ENCODE measurements at regions not wholly inside any gene's neighbourhood (a gene's known extent, or its start where the extent isn't known, plus 50 kb on each side); places are given as distances from the start of the nearest gene placed in this dataset.
A peak's percentile ranks its signal among the peaks of the same experiment; 100 is the strongest.
"Not testable (repeated sequence)": the region's sequence is repeated elsewhere in the genome, so short reads cannot be mapped to it uniquely, and the experiment has no call there.

DNA sequence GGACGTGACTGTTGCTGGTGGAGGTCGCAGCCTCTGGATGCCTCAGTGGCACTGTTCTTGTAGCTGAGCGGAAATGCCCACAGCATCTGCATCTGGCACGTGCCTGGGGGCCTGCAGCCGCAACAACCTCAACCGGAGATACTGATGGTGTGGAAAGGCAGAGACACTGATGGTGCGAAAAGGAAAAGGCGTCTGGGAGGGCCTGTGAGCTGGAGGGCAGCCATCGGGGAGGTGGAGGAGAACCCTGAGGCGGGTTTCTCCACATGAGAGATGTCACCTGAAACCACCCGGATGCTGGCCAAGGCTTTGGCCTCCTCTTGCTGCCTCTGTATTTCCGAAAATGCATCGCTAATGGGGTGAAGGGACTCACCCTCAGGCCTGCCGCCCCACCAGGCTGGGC is 284.8 kb upstream of the WSB1 start:
- no peaks in the 10 kb centered on the region for H3K27me3 Mint-ChIP-seq
- ATAC-seq, result no peak
- no peak overlapping the region for H3K4me3 Mint-ChIP-seq
- H3K9me3 Mint-ChIP-seq, result peaks cover 0 to 22% of the 10 kb centered on the region in 2 donors
- H3K4me1 Mint-ChIP-seq, result no peaks in the 10 kb centered on the region
- no peak overlapping the region for H3K27ac Mint-ChIP-seq
- no peak for DNase-seq

DNA sequence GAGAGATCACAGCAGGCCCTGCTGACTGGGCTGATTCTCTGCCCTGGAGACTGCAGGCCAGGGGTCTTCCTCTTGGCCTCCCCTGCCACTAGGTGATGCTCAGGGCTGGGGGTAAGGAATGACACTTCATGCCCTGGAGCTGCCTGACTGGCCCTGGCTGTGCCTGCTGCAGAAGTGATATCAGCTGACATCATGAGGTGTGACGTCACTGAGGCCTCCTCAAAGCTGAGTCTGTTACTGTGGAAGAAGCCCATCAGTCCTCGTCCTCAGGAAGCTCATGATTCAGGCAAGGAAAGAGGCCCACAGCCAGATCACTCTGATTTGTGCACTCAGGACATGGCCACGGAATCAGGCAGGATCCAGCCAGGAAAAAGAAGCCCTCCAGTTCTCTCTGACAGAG is 283.8 kb upstream of the WSB1 start:
- not testable (repeated sequence) for H3K4me3 Mint-ChIP-seq, ATAC-seq, H3K4me1 Mint-ChIP-seq, DNase-seq, H3K27me3 Mint-ChIP-seq, H3K27ac Mint-ChIP-seq
- H3K9me3 Mint-ChIP-seq, result peaks cover 0 to 22% of the 10 kb centered on the region in 2 donors

- not testable (repeated sequence) for H3K27ac Mint-ChIP-seq, DNase-seq, H3K4me3 Mint-ChIP-seq, H3K27me3 Mint-ChIP-seq, H3K4me1 Mint-ChIP-seq, ATAC-seq
- H3K9me3 Mint-ChIP-seq, result peaks cover 11 to 26% of the 10 kb centered on the region in 2 donors
Measured at GRCh38 chr17:27030552-27030951, 263.4 kb upstream of the WSB1 start.

DNA sequence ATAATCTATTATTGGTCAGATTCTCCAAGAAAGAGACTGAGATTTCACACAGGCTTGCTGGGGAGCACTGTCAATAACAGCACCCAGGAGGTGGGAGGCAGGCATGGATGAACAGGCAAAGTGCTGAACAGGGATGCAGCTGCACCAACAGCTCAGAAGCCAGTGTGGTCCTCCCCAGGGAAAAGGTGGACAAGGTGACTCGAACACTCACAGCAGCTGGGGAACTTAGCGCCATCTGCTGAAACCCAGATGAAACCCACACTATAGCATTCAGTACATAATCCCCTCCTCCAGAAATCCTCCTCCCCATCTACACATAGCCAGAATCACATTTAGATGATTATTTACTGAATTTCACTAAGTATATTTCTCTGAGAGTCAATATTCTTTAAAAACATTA is 255.2 kb upstream of the WSB1 start:
- Mint-ChIP-seq H3K4me3 (no peak overlapping the region), H3K9me3 (no peaks in the 10 kb centered on the region), H3K27me3 (no peaks in the 10 kb centered on the region), H3K27ac (no peak overlapping the region), H3K4me1 (no peaks in the 10 kb centered on the region)
- DNase-seq (no peak), ATAC-seq (no peak)

GRCh38 chr17:27045039-27045438 is 248.9 kb upstream of the WSB1 start:
- not testable (repeated sequence) for H3K4me1 Mint-ChIP-seq, H3K27me3 Mint-ChIP-seq, ATAC-seq, H3K9me3 Mint-ChIP-seq, H3K27ac Mint-ChIP-seq, H3K4me3 Mint-ChIP-seq, DNase-seq

DNA sequence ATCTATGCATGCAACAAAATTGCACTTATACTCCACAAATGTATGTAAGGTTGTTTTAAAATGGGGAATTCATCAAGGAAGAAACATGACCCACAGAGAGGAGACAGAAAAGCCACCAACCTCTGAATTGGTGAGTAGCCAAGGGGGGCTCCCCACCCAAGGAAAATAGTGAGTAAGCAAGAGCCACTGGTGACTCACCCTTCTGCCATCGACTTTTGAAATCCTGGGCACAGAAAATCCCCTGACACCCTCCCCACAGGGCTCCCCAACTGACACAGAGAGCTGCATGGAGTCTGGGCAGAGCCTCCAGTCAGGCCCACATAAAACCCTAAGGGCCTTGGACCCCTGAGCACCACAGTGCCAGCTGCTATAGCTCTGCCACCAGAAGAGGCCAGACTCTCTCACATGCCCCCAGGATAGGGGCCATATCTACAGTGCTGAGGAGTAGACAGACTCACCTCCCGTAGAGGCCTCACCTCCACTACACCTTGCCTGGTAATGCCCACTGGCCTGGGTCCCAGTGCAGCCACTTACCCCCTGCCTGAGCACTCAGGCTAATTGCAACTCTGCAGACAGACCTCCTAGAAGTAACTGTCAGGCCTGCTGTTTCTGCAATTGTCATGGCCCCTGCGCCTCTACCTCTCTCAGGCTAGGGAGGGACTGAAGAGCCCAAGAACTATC is 244.7 kb upstream of the WSB1 start:
- Mint-ChIP-seq H3K4me1 (no peaks in the 10 kb centered on the region), H3K27ac (no peak overlapping the region), H3K9me3 (no peaks in the 10 kb centered on the region), H3K27me3 (no peaks in the 10 kb centered on the region), H3K4me3 (no peak overlapping the region)
- DNase-seq (peak in 1 of 2 donors; percentile 20), ATAC-seq (peak; percentile 75)

DNA sequence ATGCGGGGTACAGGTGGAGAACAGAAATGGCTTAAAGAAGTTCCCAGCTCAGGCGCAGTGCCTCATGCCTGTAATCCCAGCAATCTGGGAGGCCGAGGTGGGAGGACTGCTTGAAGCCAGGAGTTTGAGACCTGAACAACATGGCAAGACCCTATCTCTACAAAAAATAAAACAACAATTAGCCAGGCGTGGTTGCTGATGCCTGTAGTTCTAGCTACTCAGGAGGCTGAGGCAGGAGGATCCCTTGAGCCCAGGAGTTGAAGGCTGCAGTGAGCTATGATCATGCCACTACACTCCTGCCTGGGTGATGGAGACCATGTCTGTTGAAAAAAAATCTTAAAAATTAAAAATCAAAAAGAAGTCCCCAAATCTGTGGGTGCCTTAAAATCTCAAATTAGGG is 228.3 kb upstream of the WSB1 start:
- H3K27ac Mint-ChIP-seq, result no peak overlapping the region
- H3K9me3 Mint-ChIP-seq, result no peaks in the 10 kb centered on the region
- peaks cover 15% of the 10 kb centered on the region for H3K27me3 Mint-ChIP-seq
- ATAC-seq (no peak), DNase-seq (no peak)
- H3K4me3 Mint-ChIP-seq, result no peak overlapping the region
- no peaks in the 10 kb centered on the region for H3K4me1 Mint-ChIP-seq

DNA sequence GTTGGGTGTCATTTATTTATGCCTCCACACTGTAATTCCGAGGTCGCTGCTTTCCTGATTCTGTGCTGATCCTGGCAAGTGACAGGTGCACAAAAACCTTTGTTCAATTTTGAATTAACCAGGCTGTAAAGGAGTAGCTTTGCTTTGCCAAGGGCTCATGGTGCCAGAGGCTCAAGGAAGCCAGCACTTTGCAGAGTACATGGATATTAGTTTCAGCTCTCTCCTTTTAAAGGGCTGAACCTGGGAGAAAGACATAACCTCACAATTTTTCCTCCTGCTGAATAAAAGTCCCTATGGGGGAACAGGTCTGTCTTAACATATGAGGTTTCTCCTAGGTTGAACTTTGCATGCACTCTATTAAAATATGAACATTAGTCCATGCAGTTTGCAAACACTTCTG is 227.6 kb upstream of the WSB1 start:
- no peak overlapping the region for H3K27ac Mint-ChIP-seq

DNA sequence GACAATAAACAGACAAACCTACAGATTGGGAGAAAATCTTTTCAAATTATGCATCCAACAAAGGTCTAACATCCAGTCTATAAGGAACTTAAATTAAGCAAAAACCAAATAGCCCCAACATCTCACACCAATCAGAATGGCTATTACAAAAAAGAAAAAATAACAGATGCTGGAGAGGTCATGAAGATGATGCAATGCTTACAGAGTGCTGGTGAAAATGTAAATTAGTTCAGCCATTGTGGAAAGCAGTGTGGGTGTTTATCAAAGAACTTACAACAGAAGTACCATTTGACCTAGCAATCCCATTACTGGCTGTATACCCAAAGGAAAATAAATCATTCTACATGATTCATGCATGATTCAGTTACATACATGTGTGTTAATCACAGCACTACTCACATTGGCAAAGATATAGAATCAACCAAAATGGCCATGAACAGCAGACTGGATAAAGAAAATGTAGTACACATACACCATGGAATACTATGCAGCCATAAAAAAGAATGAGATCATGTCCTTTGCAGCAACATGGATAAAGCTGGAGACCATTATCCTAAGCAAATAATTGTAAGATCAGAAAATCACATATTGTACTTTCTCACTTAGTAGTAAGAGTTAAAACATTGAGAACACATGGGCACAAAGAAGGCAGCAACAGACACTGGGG is 223.9 kb upstream of the WSB1 start:
- Mint-ChIP-seq H3K9me3 (no peaks in the 10 kb centered on the region), H3K4me3 (no peak overlapping the region), H3K27me3 (peaks cover 8% of the 10 kb centered on the region), H3K4me1 (no peaks in the 10 kb centered on the region), H3K27ac (no peak overlapping the region)
- DNase-seq, result no peak
- ATAC-seq, result no peak

More for the DNA sequence above, 227.6 kb upstream of the WSB1 start:
- H3K4me1 Mint-ChIP-seq, result no peaks in the 10 kb centered on the region
- no peaks in the 10 kb centered on the region for H3K9me3 Mint-ChIP-seq
- no peak for ATAC-seq
- DNase-seq, result no peak
- H3K4me3 Mint-ChIP-seq, result no peak overlapping the region
- peaks cover 15% of the 10 kb centered on the region for H3K27me3 Mint-ChIP-seq

- no peak for ATAC-seq
- peaks cover 16% of the 10 kb centered on the region for H3K27me3 Mint-ChIP-seq
- H3K27ac Mint-ChIP-seq, result no peak overlapping the region
- no peak overlapping the region for H3K4me3 Mint-ChIP-seq
- H3K4me1 Mint-ChIP-seq, result no peaks in the 10 kb centered on the region
- H3K9me3 Mint-ChIP-seq, result peaks cover 0 to 5% of the 10 kb centered on the region in 2 donors
- DNase-seq, result no peak
Measured at GRCh38 chr17:27070836-27071235, 223.1 kb upstream of the WSB1 start.

- H3K4me3 Mint-ChIP-seq, result no peak overlapping the region
- DNase-seq (no peak), ATAC-seq (no peak)
- H3K9me3 Mint-ChIP-seq, result peaks cover 0 to 8% of the 10 kb centered on the region in 2 donors
- H3K27me3 Mint-ChIP-seq, result peaks cover 24% of the 10 kb centered on the region
- H3K4me1 Mint-ChIP-seq, result no peaks in the 10 kb centered on the region
- no peak overlapping the region for H3K27ac Mint-ChIP-seq
Measured at GRCh38 chr17:27072885-27073284, 221.0 kb upstream of the WSB1 start.

GRCh38 chr17:27076814-27077213 is 217.1 kb upstream of the WSB1 start:
- Mint-ChIP-seq H3K27me3 (peaks cover 16% of the 10 kb centered on the region), H3K27ac (no peak overlapping the region), H3K4me3 (no peak overlapping the region), H3K4me1 (no peaks in the 10 kb centered on the region), H3K9me3 (peaks cover 0 to 8% of the 10 kb centered on the region in 2 donors)
- DNase-seq (no peak), ATAC-seq (no peak)

- Mint-ChIP-seq H3K9me3 (peaks cover 0 to 8% of the 10 kb centered on the region in 2 donors), H3K27ac (no peak overlapping the region), H3K27me3 (peaks cover 28% of the 10 kb centered on the region), H3K4me1 (no peaks in the 10 kb centered on the region), H3K4me3 (no peak overlapping the region)
- DNase-seq (no peak), ATAC-seq (no peak)
Measured at GRCh38 chr17:27078296-27078695, 215.6 kb upstream of the WSB1 start.

GRCh38 chr17:27079660-27080059 is 214.3 kb upstream of the WSB1 start:
- ATAC-seq, result no peak
- peaks cover 0 to 8% of the 10 kb centered on the region in 2 donors for H3K9me3 Mint-ChIP-seq
- peaks cover 29% of the 10 kb centered on the region for H3K27me3 Mint-ChIP-seq
- no peak overlapping the region for H3K27ac Mint-ChIP-seq
- no peak overlapping the region for H3K4me3 Mint-ChIP-seq
- DNase-seq, result no peak
- no peaks in the 10 kb centered on the region for H3K4me1 Mint-ChIP-seq

GRCh38 chr17:27081002-27081638 is 212.8 kb upstream of the WSB1 start:
- H3K4me1 Mint-ChIP-seq, result no peaks in the 10 kb centered on the region
- peaks cover 18% of the 10 kb centered on the region for H3K27me3 Mint-ChIP-seq
- DNase-seq, result no peak
- no peak for ATAC-seq
- H3K4me3 Mint-ChIP-seq, result no peak overlapping the region
- H3K9me3 Mint-ChIP-seq, result peaks cover 0 to under 1% of the 10 kb centered on the region in 2 donors
- no peak overlapping the region for H3K27ac Mint-ChIP-seq

DNA sequence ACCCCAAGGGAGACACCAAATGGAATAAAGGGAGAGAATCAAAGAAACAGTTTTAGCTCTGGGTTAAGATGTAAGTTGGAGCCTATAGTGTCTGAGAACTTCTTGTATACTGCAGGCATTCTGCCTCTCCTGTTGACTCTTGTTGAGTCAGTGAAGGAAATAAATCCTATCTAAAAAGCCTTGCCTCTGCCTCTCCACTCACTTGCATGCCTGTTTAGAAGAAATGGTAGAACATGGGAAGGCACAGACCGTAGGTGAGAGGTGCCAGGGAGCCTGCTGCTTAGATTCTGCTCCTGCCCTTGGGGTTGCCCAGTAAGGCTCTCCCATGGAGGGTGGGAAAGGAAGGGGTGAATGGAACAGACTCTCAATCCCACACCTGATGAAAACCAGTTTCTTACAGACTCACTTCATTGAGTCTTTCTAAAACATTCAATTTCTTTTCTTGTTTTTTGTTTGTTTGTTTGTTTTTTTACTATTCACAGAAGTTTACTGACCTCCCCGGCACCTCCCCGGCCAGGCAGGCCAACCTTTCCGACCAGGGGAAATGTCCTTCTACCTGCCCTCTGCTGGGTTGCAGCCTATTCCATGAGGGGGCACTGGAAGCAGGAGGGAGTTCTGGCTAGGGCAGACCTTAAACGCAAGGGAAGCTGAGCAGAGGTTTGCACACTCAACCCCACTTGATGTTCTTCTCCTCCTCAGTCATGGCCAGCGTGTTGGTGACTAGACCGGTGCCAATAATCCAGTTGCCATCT is 211.7 kb upstream of the WSB1 start:
- peaks cover 13% of the 10 kb centered on the region for H3K27me3 Mint-ChIP-seq
- no peak overlapping the region for H3K27ac Mint-ChIP-seq

More for the DNA sequence above, 211.7 kb upstream of the WSB1 start:
- Mint-ChIP-seq H3K4me3 (no peak overlapping the region), H3K4me1 (no peaks in the 10 kb centered on the region), H3K9me3 (no peaks in the 10 kb centered on the region)
- no peak for ATAC-seq
- DNase-seq, result no peak

Measured in stimulated activated naive CD8-positive, alpha-beta T cell treated with anti-CD3 and anti-CD28 coated beads, Interleukin-15, amount 100 ng/mL, for 72 hours (primary cell).